ENCODE measurements at regions not wholly inside any gene's neighbourhood (a gene's known extent, or its start where the extent isn't known, plus 50 kb on each side); places are given as distances from the start of the nearest gene placed in this dataset.

GRCh38 chr9:73566627-73567026, 415.0 kb downstream of the ANXA1 start:
- no peaks in the 10 kb centered on the region for H3K27me3 Mint-ChIP-seq (ENCODE audit: unreplicated experiment)

GRCh38 chr9:73573235-73573634, 421.6 kb downstream of the ANXA1 start:
- Mint-ChIP-seq H3K4me3 (ENCODE audit: unreplicated experiment) (no peak overlapping the region), H3K9me3 (ENCODE audit: unreplicated experiment) (no peaks in the 10 kb centered on the region), H3K27ac (ENCODE audit: unreplicated experiment) (no peak overlapping the region), H3K36me3 (ENCODE audit: low read depth, unreplicated experiment) (no peaks in the 10 kb centered on the region), H3K27me3 (ENCODE audit: unreplicated experiment) (no peaks in the 10 kb centered on the region), H3K4me1 (ENCODE audit: unreplicated experiment) (no peaks in the 10 kb centered on the region)
- TF ChIP-seq CTCF (IDR thresholded peaks at IDR 0.05; ENCODE audit: unreplicated experiment), result no peak
- no peak for DNase-seq (ENCODE audit: low spot score)

More at GRCh38 chr9:73566627-73567026, 415.0 kb downstream of the ANXA1 start:
- no peak for TF ChIP-seq CTCF (IDR thresholded peaks at IDR 0.05; ENCODE audit: unreplicated experiment)
- H3K36me3 Mint-ChIP-seq (ENCODE audit: low read depth, unreplicated experiment), result no peaks in the 10 kb centered on the region
- no peak for DNase-seq (ENCODE audit: low spot score)
- H3K9me3 Mint-ChIP-seq (ENCODE audit: unreplicated experiment), result no peaks in the 10 kb centered on the region
- no peak overlapping the region for H3K27ac Mint-ChIP-seq (ENCODE audit: unreplicated experiment)
- no peak overlapping the region for H3K4me3 Mint-ChIP-seq (ENCODE audit: unreplicated experiment)
- H3K4me1 Mint-ChIP-seq (ENCODE audit: unreplicated experiment), result no peaks in the 10 kb centered on the region

GRCh38 chr9:73575101-73576060, 423.7 kb downstream of the ANXA1 start:
- no peak overlapping the region for H3K4me3 Mint-ChIP-seq (ENCODE audit: unreplicated experiment)
- no peak for DNase-seq (ENCODE audit: low spot score)
- no peak for TF ChIP-seq CTCF (IDR thresholded peaks at IDR 0.05; ENCODE audit: unreplicated experiment)
- no peaks in the 10 kb centered on the region for H3K36me3 Mint-ChIP-seq (ENCODE audit: low read depth, unreplicated experiment)
- no peak overlapping the region for H3K27ac Mint-ChIP-seq (ENCODE audit: unreplicated experiment)
- H3K27me3 Mint-ChIP-seq (ENCODE audit: unreplicated experiment), result no peaks in the 10 kb centered on the region
- H3K9me3 Mint-ChIP-seq (ENCODE audit: unreplicated experiment), result no peaks in the 10 kb centered on the region
- H3K4me1 Mint-ChIP-seq (ENCODE audit: unreplicated experiment), result no peaks in the 10 kb centered on the region

GRCh38 chr9:73577848-73578247, 426.2 kb downstream of the ANXA1 start:
- Mint-ChIP-seq H3K4me1 (ENCODE audit: unreplicated experiment) (no peaks in the 10 kb centered on the region), H3K27me3 (ENCODE audit: unreplicated experiment) (no peaks in the 10 kb centered on the region), H3K9me3 (ENCODE audit: unreplicated experiment) (no peaks in the 10 kb centered on the region), H3K4me3 (ENCODE audit: unreplicated experiment) (no peak overlapping the region), H3K27ac (ENCODE audit: unreplicated experiment) (no peak overlapping the region), H3K36me3 (ENCODE audit: low read depth, unreplicated experiment) (no peaks in the 10 kb centered on the region)
- no peak for DNase-seq (ENCODE audit: low spot score)
- TF ChIP-seq CTCF (IDR thresholded peaks at IDR 0.05; ENCODE audit: unreplicated experiment), result no peak

- no peak for DNase-seq (ENCODE audit: low spot score)
- TF ChIP-seq CTCF (IDR thresholded peaks at IDR 0.05; ENCODE audit: unreplicated experiment), result no peak
- Mint-ChIP-seq H3K4me3 (ENCODE audit: unreplicated experiment) (no peak overlapping the region), H3K9me3 (ENCODE audit: unreplicated experiment) (no peaks in the 10 kb centered on the region), H3K36me3 (ENCODE audit: low read depth, unreplicated experiment) (no peaks in the 10 kb centered on the region), H3K4me1 (ENCODE audit: unreplicated experiment) (no peaks in the 10 kb centered on the region), H3K27me3 (ENCODE audit: unreplicated experiment) (no peaks in the 10 kb centered on the region), H3K27ac (ENCODE audit: unreplicated experiment) (no peak overlapping the region)
Measured at GRCh38 chr9:73579823-73580222, 428.2 kb downstream of the ANXA1 start.
